Nucleus accumbens (tissue), 56 donors: ENCODE measurements at regions not wholly inside any gene's neighbourhood (a gene's known extent, or its start where the extent isn't known, plus 50 kb on each side); places are given as distances from the start of the nearest gene placed in this dataset.
A peak's percentile ranks its signal among the peaks of the same experiment; 100 is the strongest.

Experiments
- DNase-seq, 56 donors: peaks; one replicate each; lab custom pipeline; 2025; lab: John Stamatoyannopoulos, UW

GRCh38 chr16:79543219-79543618 lies 57.3 kb downstream of the MAF start:
- no peak for DNase-seq

- DNase-seq: peak in 20 of 56 donors; percentile 6 to 50 (median 22)
Measured at GRCh38 chr16:79542237-79542774, 58.2 kb downstream of the MAF start.

- no peak for DNase-seq
Measured at GRCh38 chr16:79540825-79541595, 59.5 kb downstream of the MAF start.

GRCh38 chr16:79537584-79537983 lies 63.0 kb downstream of the MAF start:
- DNase-seq: no peak

- DNase-seq: no peak
Measured at GRCh38 chr16:79536958-79537357, 63.6 kb downstream of the MAF start.

- peak in 1 of 56 donors; percentile 1 for DNase-seq
Measured at GRCh38 chr16:79535130-79535529, 65.4 kb downstream of the MAF start.

- no peak for DNase-seq
Measured at GRCh38 chr16:79534143-79534542, 66.4 kb downstream of the MAF start.

- DNase-seq: no peak
Measured at GRCh38 chr16:79533292-79533691, 67.2 kb downstream of the MAF start.

- no peak for DNase-seq
Measured at GRCh38 chr16:79532785-79533184, 67.8 kb downstream of the MAF start.

- no peak for DNase-seq
Measured at GRCh38 chr16:79532273-79532672, 68.3 kb downstream of the MAF start.

- no peak for DNase-seq
Measured at GRCh38 chr16:79528338-79528737, 72.2 kb downstream of the MAF start.

- DNase-seq: no peak
Measured at GRCh38 chr16:79523971-79524370, 76.6 kb downstream of the MAF start.

- peak in 7 of 56 donors; percentile 3 to 21 (median 10) for DNase-seq
Measured at GRCh38 chr16:79519448-79519847, 81.1 kb downstream of the MAF start.

- no peak for DNase-seq
Measured at GRCh38 chr16:79517156-79517555, 83.4 kb downstream of the MAF start.

- no peak for DNase-seq
Measured at GRCh38 chr16:79510879-79511278, 89.7 kb downstream of the MAF start.

GRCh38 chr16:79509906-79510305 lies 90.6 kb downstream of the MAF start:
- no peak for DNase-seq

- DNase-seq: peak in 52 of 56 donors; percentile 5 to 82 (median 50)
Measured at GRCh38 chr16:79509211-79509631, 91.3 kb downstream of the MAF start.

- DNase-seq: peak in 3 of 56 donors; percentile 2 to 9 (median 3)
Measured at GRCh38 chr16:79508294-79508693, 92.2 kb downstream of the MAF start.

GRCh38 chr16:79505344-79505743 lies 95.2 kb downstream of the MAF start:
- no peak for DNase-seq

- DNase-seq: no peak
Measured at GRCh38 chr16:79503511-79503910, 97.0 kb downstream of the MAF start.

GRCh38 chr16:79501446-79501845 lies 99.1 kb downstream of the MAF start:
- no peak for DNase-seq

- DNase-seq: no peak
Measured at GRCh38 chr16:79500866-79501265, 99.7 kb downstream of the MAF start.
